Endothelial cell of umbilical vein (primary cell): ENCODE measurements at regions not wholly inside any gene's neighbourhood (a gene's known extent, or its start where the extent isn't known, plus 50 kb on each side); places are given as distances from the start of the nearest gene placed in this dataset.

Experiments used
- BruUV-seq: library from RNA; stranded (reverse); fragments of 400-500 nt; replicated peaks from 2 replicates; lab custom pipeline; 2021; lab: Mats Ljungman, UMichigan
- CTCF ChIA-PET: fragments of 300-600, 350-600 bp; sonication (Branson Sonifier 250); formaldehyde crosslinking; loops from one replicate; lab custom pipeline; 2021; ENCODE audit warnings: antibody characterized with exemption, inconsistent platforms; lab: Charles Lee
- POLR2A ChIA-PET: fragments of 300-600, 350-600 bp; sonication (Branson Sonifier 250); formaldehyde crosslinking; loops from one replicate; lab custom pipeline; 2021; ENCODE audit warnings: antibody characterized with exemption, inconsistent platforms; lab: Charles Lee
- DNase-seq: peaks from one replicate; pipeline ENCODE4 v3.0.0-alpha.2; 2011; ENCODE audit warnings: low read depth, low spot score
- FAIRE-seq: peaks from 2 replicates; lab custom pipeline; 2011; peaks lifted over from hg19 to GRCh38; lab: Jason Lieb, UNC
- H2AFZ ChIP-seq: 2 replicates; pipeline ENCODE4 v1.6.0; 2012; ENCODE audit warnings: low read depth, low read length, control low read depth, inconsistent platforms
- H3K27ac ChIP-seq: 2 replicates; pipeline ENCODE4 v1.5.1; 2011; ENCODE audit warnings: low read depth, mild to moderate bottlenecking, control low read depth, low read length, moderate library complexity; ENCODE audit not compliant: insufficient read depth
- H3K27me3 ChIP-seq, 2 experiments: 2 replicates each; pipeline versions ENCODE4 v1.6.0 to v1.6.1; 2011; ENCODE audit warnings: low read length in 2 of 2, mixed read lengths in 1 of 2; ENCODE audit not compliant: control insufficient read depth in 2 of 2, insufficient read depth in 2 of 2
- H3K36me3 ChIP-seq, 2 experiments: 2 replicates in 1 of 2; 3 replicates in 1 of 2; pipeline ENCODE4 v1.5.1; 2011; ENCODE audit warnings: low read length in 2 of 2, mild to moderate bottlenecking in 1 of 2, moderate library complexity in 1 of 2; ENCODE audit not compliant: control insufficient read depth in 2 of 2, insufficient read depth in 2 of 2; ENCODE audit errors: extremely low read depth in 1 of 2
- H3K4me1 ChIP-seq: 3 replicates; pipeline ENCODE4 v1.5.1; 2011; ENCODE audit warnings: mild to moderate bottlenecking, low read length; ENCODE audit not compliant: control insufficient read depth, insufficient read depth; ENCODE audit errors: extremely low read depth
- H3K4me2 ChIP-seq: 2 replicates; pipeline ENCODE4 v1.6.1; 2011; ENCODE audit warnings: low read length, control low read depth, mixed read lengths; ENCODE audit not compliant: insufficient read depth
- H3K4me3 ChIP-seq, 3 experiments: fragments of 200-600 bp in 1 of 3; sonication (generic), shearing (Covaris generic) in 1 of 3; replicated peaks in 1 of 3; 2 replicates each; pipeline ENCODE4 v1.5.1; 2011 to 2016; ENCODE audit warnings: control low read depth in 3 of 3, low read length in 3 of 3, mild to moderate bottlenecking in 2 of 3, inconsistent platforms in 1 of 3, low read depth in 1 of 3, moderate library complexity in 1 of 3; ENCODE audit not compliant: insufficient read depth in 1 of 3
- H3K79me2 ChIP-seq: 2 replicates; pipeline ENCODE4 v1.6.0; 2012; ENCODE audit warnings: low read length, inconsistent platforms; ENCODE audit not compliant: control insufficient read depth, insufficient read depth
- H3K9ac ChIP-seq: replicated peaks from 2 replicates; pipeline ENCODE3; 2011; ENCODE audit warnings: low read length, control low read depth; ENCODE audit not compliant: insufficient read depth; ENCODE audit errors: extremely low read depth
- H3K9me1 ChIP-seq: replicated peaks from 3 replicates; pipeline ENCODE4 v1.6.0; 2011; ENCODE audit warnings: mild to moderate bottlenecking, low read length; ENCODE audit not compliant: control insufficient read depth, insufficient read depth; ENCODE audit errors: extremely low read depth
- H3K9me3 ChIP-seq: replicated peaks from 2 replicates; pipeline ENCODE4 v1.5.1; 2012; ENCODE audit warnings: low read length, inconsistent platforms; ENCODE audit not compliant: control insufficient read depth, insufficient read depth
- H4K20me1 ChIP-seq: replicated peaks from 2 replicates; pipeline ENCODE3; 2011; ENCODE audit warnings: mild to moderate bottlenecking, low read length; ENCODE audit not compliant: control insufficient read depth, insufficient read depth; ENCODE audit errors: extremely low read depth
- CTCF ChIP-seq, 2 donors: IDR thresholded peaks; 1 replicate in 1 of 2; 2 replicates in 1 of 2; pipeline ENCODE4 v1.5.1; 2011; ENCODE audit warnings: low read length in 2 of 2, mild to moderate bottlenecking in 2 of 2, moderate library complexity in 2 of 2, control low read depth in 1 of 2, inconsistent platforms in 1 of 2, low read depth in 1 of 2; ENCODE audit not compliant: insufficient read depth in 1 of 2; ENCODE audit errors: extremely low read depth in 1 of 2
- EZH2 ChIP-seq: IDR thresholded peaks from 2 replicates; pipeline ENCODE4 v1.6.1; 2012; ENCODE audit warnings: borderline replicate concordance, low read depth, mild to moderate bottlenecking, moderate library complexity, low read length, inconsistent platforms; ENCODE audit not compliant: severe bottlenecking
- FOS ChIP-seq: IDR thresholded peaks from 2 replicates; pipeline ENCODE4 v1.6.1; 2011; ENCODE audit warnings: mild to moderate bottlenecking, low read length, moderate library complexity, borderline replicate concordance; ENCODE audit not compliant: insufficient read depth
- GATA2 ChIP-seq: IDR thresholded peaks from 2 replicates; pipeline ENCODE4 v1.7.0; 2011; ENCODE audit warnings: low read depth, mild to moderate bottlenecking, moderate library complexity, mixed read lengths, low read length; ENCODE audit not compliant: insufficient read length, insufficient read depth
- JUN ChIP-seq: IDR thresholded peaks from 2 replicates; pipeline ENCODE4 v1.6.1; 2011; ENCODE audit warnings: borderline replicate concordance, low read depth; ENCODE audit not compliant: insufficient read length, insufficient read depth
- MAX ChIP-seq: IDR thresholded peaks from 2 replicates; pipeline ENCODE4 v1.6.1; 2011; ENCODE audit not compliant: insufficient read depth, insufficient read length
- MYC ChIP-seq: IDR thresholded peaks from one replicate; pipeline ENCODE4 v1.6.1; 2011; ENCODE audit warnings: mild to moderate bottlenecking, low read depth, low read length
- POLR2A ChIP-seq: IDR thresholded peaks from 2 replicates; pipeline ENCODE4 v1.6.1; 2012; ENCODE audit warnings: low read depth, mild to moderate bottlenecking, control low read depth, low read length
- POLR2AphosphoS5 ChIP-seq: IDR thresholded peaks from 2 replicates; pipeline ENCODE4 v1.6.1; 2012; ENCODE audit warnings: low read depth, mild to moderate bottlenecking, control low read depth, low read length, moderate library complexity; ENCODE audit not compliant: insufficient read depth
- dilution Hi-C: fragments of 300-500 bp; cut with MboI; formaldehyde crosslinking; loops from one replicate; pipeline ENCODE4 v1.15.0; 2019; ENCODE audit warnings: low sequenced_read_pairs; ENCODE audit not compliant: extremely low pct_ligation_motif_present
- intact Hi-C: fragments of 100-400 bp; cut with micrococcal nuclease; formaldehyde crosslinking; loops from one replicate; pipeline ENCODE4 v1.10.0; 2022

GRCh38 chr7:47100817-47101435, 481.0 kb downstream of the TNS3 start:
- TF ChIP-seq CTCF (IDR thresholded peaks at IDR 0.05; ENCODE audit: extremely low read depth in 1 of 2, insufficient read depth in 1 of 2, low read depth in 1 of 2, low read length in 2 of 2) (peak; percentile 69 to 79), FOS (no peak), POLR2A (no peak)
- no peaks in the 10 kb centered on the region for H3K36me3 ChIP-seq
- no peaks in the 10 kb centered on the region for H3K27me3 ChIP-seq
- H3K4me2 ChIP-seq = peak overlapping the region; percentile 7
- no peaks in the 10 kb centered on the region for H3K79me2 ChIP-seq
- H3K9me3 ChIP-seq = no peaks in the 10 kb centered on the region
- FAIRE-seq (peak; percentile 70), DNase-seq (peak; percentile 73)
- intact Hi-C loops (loop anchor here (1.0 kb wide), 1 partner anchor 1179 kb away; no protein-coding TSS in a partner anchor), dilution Hi-C loops (no loop called here)
- H2AFZ ChIP-seq = no peak overlapping the region
- CTCF ChIA-PET = interaction anchor here (0.6 to 2.4 kb wide), 43 partner anchors 9 to 1212 kb away, joined by 3 to 99 read pairs (median 4); partner anchors contain the start of genes IGFBP1 and IGFBP3
- no peaks in the 10 kb centered on the region for H4K20me1 ChIP-seq
- no peaks in the 10 kb centered on the region for H3K9me1 ChIP-seq
- no peak overlapping the region for H3K27ac ChIP-seq
- H3K4me1 ChIP-seq = no peaks in the 10 kb centered on the region
- H3K4me3 ChIP-seq = no peak overlapping the region
- no TSS peak for BruUV-seq
- POLR2A ChIA-PET = no interaction called here
- no peak overlapping the region for H3K9ac ChIP-seq

- DNase-seq (no peak), FAIRE-seq (peak; percentile 4)
- Histone ChIP-seq H3K9ac (no peak overlapping the region), H4K20me1 (no peaks in the 10 kb centered on the region), H3K9me1 (no peaks in the 10 kb centered on the region), H3K9me3 (no peaks in the 10 kb centered on the region), H3K27me3 (peaks cover 0 to under 1% of the 10 kb centered on the region in 2 experiments), H3K27ac (no peak overlapping the region), H3K4me1 (no peaks in the 10 kb centered on the region), H3K79me2 (no peaks in the 10 kb centered on the region), H3K4me2 (peak overlapping the region; percentile 7), H2AFZ (no peak overlapping the region), H3K36me3 (no peaks in the 10 kb centered on the region), H3K4me3 (no peak overlapping the region)
- intact Hi-C loops (no loop called here), dilution Hi-C loops (no loop called here)
- BruUV-seq = no TSS peak
- ChIA-PET CTCF (interaction anchor here (0.8 to 2.4 kb wide), 35 partner anchors 9 to 1212 kb away, joined by 3 to 99 read pairs (median 4); partner anchors contain the start of genes IGFBP1 and IGFBP3), POLR2A (no interaction called here)
- no peak for TF ChIP-seq JUN
- TF ChIP-seq POLR2A = no peak
- TF ChIP-seq POLR2AphosphoS5 = no peak
- TF ChIP-seq CTCF (IDR thresholded peaks at IDR 0.05; ENCODE audit: extremely low read depth in 1 of 2, insufficient read depth in 1 of 2, low read depth in 1 of 2, low read length in 2 of 2) = no peak
- TF ChIP-seq MYC = no peak
- TF ChIP-seq FOS = no peak
- no peak for TF ChIP-seq MAX
- TF ChIP-seq EZH2 = no peak
- no peak for TF ChIP-seq GATA2
Observed at GRCh38 chr7:47100148-47100816, 481.6 kb downstream of the TNS3 start.
